H1 (cell line): ENCODE measurements at regions not wholly inside any gene's neighbourhood (a gene's known extent, or its start where the extent isn't known, plus 50 kb on each side); places are given as distances from the start of the nearest gene placed in this dataset.
A peak's percentile ranks its signal among the peaks of the same experiment; 100 is the strongest.

Experiments
- CTCF ChIA-PET: fragments of 300-600 bp; sonication (Branson Sonifier 250); formaldehyde crosslinking; loops from one replicate; lab custom pipeline; 2021; ENCODE audit not compliant: partially characterized antibody; lab: Charles Lee
- POLR2A ChIA-PET: fragments of 300-600 bp; sonication (Branson Sonifier 250); formaldehyde crosslinking; loops from one replicate; lab custom pipeline; 2021; ENCODE audit warnings: inconsistent platforms; ENCODE audit not compliant: partially characterized antibody; lab: Charles Lee
- DNase-seq, 2 experiments: peaks; one replicate each; pipeline versions ENCODE4 v3.0.0 to v3.0.0-alpha.2; 2010 to 2022; ENCODE audit warnings: low spot score in 2 of 2, low read depth in 1 of 2, mixed read lengths in 1 of 2
- FAIRE-seq: peaks from 2 replicates; lab custom pipeline; 2011; peaks lifted over from hg19 to GRCh38; lab: Jason Lieb, UNC
- H2AFZ ChIP-seq: 2 replicates; pipeline ENCODE4 v1.8.1; 2012; ENCODE audit warnings: low read length, inconsistent platforms
- H2AK5ac ChIP-seq: 2 replicates; pipeline ENCODE4 v1.6.1; 2013; ENCODE audit warnings: low read depth, low read length
- H2BK120ac ChIP-seq: replicated peaks from 2 replicates; pipeline ENCODE3; 2013; ENCODE audit warnings: low read depth, low read length, inconsistent platforms
- H2BK12ac ChIP-seq: 2 replicates; pipeline ENCODE4 v1.6.1; 2013; ENCODE audit warnings: low read depth, low read length
- H2BK15ac ChIP-seq: 2 replicates; pipeline ENCODE4 v1.6.1; 2013; ENCODE audit warnings: low read length
- H2BK20ac ChIP-seq: 2 replicates; pipeline ENCODE4 v1.6.1; 2013; ENCODE audit warnings: low read length
- H2BK5ac ChIP-seq: 2 replicates; pipeline ENCODE4 v1.6.1; 2013; ENCODE audit warnings: low read depth, low read length
- H3K14ac ChIP-seq: 2 replicates; pipeline ENCODE4 v1.6.1; 2013; ENCODE audit warnings: inconsistent platforms; ENCODE audit not compliant: insufficient read length
- H3K18ac ChIP-seq: 2 replicates; pipeline ENCODE4 v1.6.1; 2013; ENCODE audit warnings: low read length; ENCODE audit errors: extremely low read depth
- H3K23ac ChIP-seq: 2 replicates; pipeline ENCODE4 v1.6.1; 2013; ENCODE audit warnings: inconsistent platforms; ENCODE audit not compliant: insufficient read length
- H3K23me2 ChIP-seq: 2 replicates; pipeline ENCODE4 v1.6.1; 2013; ENCODE audit warnings: low read depth, low read length
- H3K27ac ChIP-seq: 2 replicates; pipeline ENCODE4 v1.6.1; 2011; ENCODE audit warnings: low read depth, low read length, inconsistent platforms
- H3K27me3 ChIP-seq, 4 experiments: replicated peaks in 1 of 4; 1 replicate in 1 of 4; 2 replicates in 3 of 4; pipeline versions ENCODE4 v1.6.1 to v1.8.1; 2011 to 2013; ENCODE audit warnings: low read length in 3 of 4, mild to moderate bottlenecking in 3 of 4, inconsistent platforms in 2 of 4, mixed read lengths in 2 of 4, moderate library complexity in 1 of 4; ENCODE audit not compliant: control insufficient read depth in 3 of 4, insufficient read depth in 3 of 4; ENCODE audit errors: extremely low read depth in 1 of 4
- H3K36me3 ChIP-seq, 4 experiments: 2 replicates each; pipeline versions ENCODE4 v1.6.1 to v1.8.1; 2011 to 2013; ENCODE audit warnings: mild to moderate bottlenecking in 4 of 4, low read length in 3 of 4, moderate library complexity in 2 of 4, control low read depth in 1 of 4, inconsistent platforms in 1 of 4; ENCODE audit not compliant: insufficient read depth in 4 of 4, control insufficient read depth in 2 of 4
- H3K4ac ChIP-seq: replicated peaks from 2 replicates; pipeline ENCODE3; 2013; ENCODE audit warnings: low read length, low read depth, mixed read lengths, inconsistent platforms; ENCODE audit not compliant: insufficient read length
- H3K4me1 ChIP-seq, 4 experiments: replicated peaks in 1 of 4; 1 replicate in 1 of 4; 2 replicates in 3 of 4; pipeline versions ENCODE4 v1.6.1 to v1.8.1; 2011 to 2013; ENCODE audit warnings: low read length in 3 of 4, inconsistent platforms in 2 of 4, mixed read lengths in 1 of 4; ENCODE audit not compliant: insufficient read depth in 4 of 4, control insufficient read depth in 3 of 4
- H3K4me2 ChIP-seq, 2 experiments: 2 replicates each; pipeline versions ENCODE4 v1.6.1 to v1.8.1; 2011 to 2013; ENCODE audit warnings: low read depth in 2 of 2, low read length in 2 of 2, control low read depth in 1 of 2, inconsistent platforms in 1 of 2, mild to moderate bottlenecking in 1 of 2; ENCODE audit not compliant: insufficient read depth in 1 of 2
- H3K4me3 ChIP-seq, 4 experiments: fragments of 200-600, 300-600 bp in 1 of 4; sonication (generic), shearing (Covaris generic), sonication (Bioruptor Twin) in 1 of 4; 2 replicates each; pipeline versions ENCODE4 v1.5.1 to v1.8.1; 2011 to 2016; ENCODE audit warnings: low read length in 4 of 4, low read depth in 3 of 4, control low read depth in 2 of 4, inconsistent platforms in 2 of 4, mild to moderate bottlenecking in 2 of 4, mixed read lengths in 1 of 4, moderate library complexity in 1 of 4; ENCODE audit not compliant: insufficient read depth in 2 of 4; ENCODE audit errors: extremely low read depth in 1 of 4
- H3K56ac ChIP-seq: replicated peaks from 2 replicates; pipeline ENCODE3; 2013; ENCODE audit warnings: low read depth, mild to moderate bottlenecking, mixed read lengths, low read length, inconsistent platforms; ENCODE audit not compliant: insufficient read length
- H3K79me1 ChIP-seq: 2 replicates; pipeline ENCODE4 v1.6.1; 2013; ENCODE audit warnings: low read depth, low read length, control low read depth
- H3K79me2 ChIP-seq, 2 experiments: 2 replicates each; pipeline versions ENCODE4 v1.6.1 to v1.8.1; 2012 to 2013; ENCODE audit warnings: low read length in 2 of 2, mild to moderate bottlenecking in 2 of 2, inconsistent platforms in 1 of 2; ENCODE audit not compliant: insufficient read depth in 2 of 2, control insufficient read depth in 1 of 2
- H3K9ac ChIP-seq, 4 experiments: replicated peaks in 1 of 4; 1 replicate in 1 of 4; 2 replicates in 3 of 4; pipeline versions ENCODE4 v1.6.1 to v1.8.1; 2011 to 2013; ENCODE audit warnings: low read depth in 3 of 4, low read length in 3 of 4, control low read depth in 2 of 4, mild to moderate bottlenecking in 2 of 4, moderate library complexity in 2 of 4, inconsistent platforms in 1 of 4; ENCODE audit errors: extremely low read depth in 1 of 4
- H3K9me3 ChIP-seq, 2 experiments: 2 replicates each; pipeline versions ENCODE4 v1.6.1 to v1.8.1; 2012 to 2013; ENCODE audit warnings: mild to moderate bottlenecking in 2 of 2, moderate library complexity in 2 of 2, control low read depth in 1 of 2, inconsistent platforms in 1 of 2, low read depth in 1 of 2, low read length in 1 of 2, mixed read lengths in 1 of 2; ENCODE audit not compliant: insufficient read depth in 2 of 2
- H4K20me1 ChIP-seq, 2 experiments: replicated peaks in 1 of 2; 2 replicates each; pipeline versions ENCODE3 to v1.8.1; 2011 to 2013; ENCODE audit warnings: inconsistent platforms in 2 of 2, low read length in 2 of 2, mild to moderate bottlenecking in 1 of 2; ENCODE audit not compliant: insufficient read depth in 2 of 2, control insufficient read depth in 1 of 2
- H4K5ac ChIP-seq: 2 replicates; pipeline ENCODE4 v1.6.1; 2013; ENCODE audit warnings: low read length, low read depth, mixed read lengths, inconsistent platforms; ENCODE audit not compliant: insufficient read length
- H4K8ac ChIP-seq: 2 replicates; pipeline ENCODE4 v1.8.0; 2013; ENCODE audit warnings: mild to moderate bottlenecking, moderate library complexity, low read length, inconsistent platforms; ENCODE audit not compliant: insufficient read depth; ENCODE audit errors: extremely low read depth
- H4K91ac ChIP-seq: replicated peaks from 2 replicates; pipeline ENCODE3; 2013; ENCODE audit warnings: low read length, mixed read lengths, inconsistent platforms; ENCODE audit not compliant: insufficient read length
- CHD2 ChIP-seq: IDR thresholded peaks from 2 replicates; pipeline ENCODE4 v1.6.1; 2012; ENCODE audit warnings: low read length, improper control_type of control experiment
- SIX5 ChIP-seq: IDR thresholded peaks from 2 replicates; pipeline ENCODE4 v1.6.1; 2011; ENCODE audit warnings: mild to moderate bottlenecking, low read depth, low read length
- WGBS, 2 experiments: shearing (Covaris generic) in 1 of 2; methylation state at CpG; one replicate each; pipeline versions ENCODE4 v1.1.6 to v1.1.7; 2013 to 2015; ENCODE audit warnings: low lambda C conversion rate in 2 of 2, mixed read lengths in 2 of 2, inconsistent platforms in 1 of 2, low coverage in 1 of 2, missing lambda C conversion rate in 1 of 2; ENCODE audit not compliant: insufficient replicate concordance in 2 of 2, insufficient coverage in 1 of 2, insufficient read length in 1 of 2; ENCODE audit errors: extremely low coverage in 1 of 2, missing lambda C conversion rate in 1 of 2; 5-methylcytosine and 5-hydroxymethylcytosine counted together
- TF ChIP-seq, protein P1 (sequence below): IDR thresholded peaks from 2 replicates; pipeline ENCODE4 v1.6.1; 2011; ENCODE audit warnings: low read length, improper control_type of control experiment

- H2AFZ ChIP-seq: no peak overlapping the region
- H3K4me1 ChIP-seq: peaks cover 0 to 21% (median 4%) of the 10 kb centered on the region in 4 experiments; a peak in 3 of 7 replicates
- H3K36me3 ChIP-seq: no peaks in the 10 kb centered on the region
- H3K27me3 ChIP-seq: no peaks in the 10 kb centered on the region
- ChIA-PET CTCF (interaction anchor here (0.6 to 0.9 kb wide), 2 partner anchors 9 to 66 kb away, joined by 3 read pairs; no protein-coding TSS in a partner anchor), POLR2A (no interaction called here)
- H3K9me3 ChIP-seq: no peaks in the 10 kb centered on the region
- H2BK120ac ChIP-seq: no peak overlapping the region
- H2BK12ac ChIP-seq: no peak overlapping the region
- peak overlapping the region; percentile 71 for H4K5ac ChIP-seq
- peak; percentile 66 for FAIRE-seq
- no peaks in the 10 kb centered on the region for H3K23me2 ChIP-seq
- no peak overlapping the region for H2AK5ac ChIP-seq
- peak overlapping the region; percentile 3 to 51; a peak in 2 of 4 replicates for H3K4me2 ChIP-seq
- H3K79me2 ChIP-seq: no peaks in the 10 kb centered on the region
- no peak overlapping the region for H2BK15ac ChIP-seq
- peak overlapping the region; percentile 13; the same call in 1 of the 2 replicates for H3K27ac ChIP-seq
- no peak overlapping the region for H3K4ac ChIP-seq
- no peak overlapping the region for H3K56ac ChIP-seq
- no peaks in the 10 kb centered on the region for H3K79me1 ChIP-seq
- peak overlapping the region in 1 of 4 experiments; percentile 34; a peak in 1 of 8 replicates for H3K4me3 ChIP-seq
- no peak overlapping the region for H3K23ac ChIP-seq
- no peak overlapping the region for H3K18ac ChIP-seq
- no peak overlapping the region for H3K9ac ChIP-seq
- H4K91ac ChIP-seq: no peak overlapping the region
- no peaks in the 10 kb centered on the region for H4K20me1 ChIP-seq
- H4K8ac ChIP-seq: no peak overlapping the region
- DNase-seq: no peak
- 13% methylated on average over 2 of the region's 2 CpGs; no CpG with 5 or more reads in 1 of the 2 experiments for whole genome bisulfite sequencing, 2 experiments
- no peak overlapping the region for H3K14ac ChIP-seq
- no peak overlapping the region for H2BK5ac ChIP-seq
- H2BK20ac ChIP-seq: no peak overlapping the region
- TF ChIP-seq, protein P1, sequence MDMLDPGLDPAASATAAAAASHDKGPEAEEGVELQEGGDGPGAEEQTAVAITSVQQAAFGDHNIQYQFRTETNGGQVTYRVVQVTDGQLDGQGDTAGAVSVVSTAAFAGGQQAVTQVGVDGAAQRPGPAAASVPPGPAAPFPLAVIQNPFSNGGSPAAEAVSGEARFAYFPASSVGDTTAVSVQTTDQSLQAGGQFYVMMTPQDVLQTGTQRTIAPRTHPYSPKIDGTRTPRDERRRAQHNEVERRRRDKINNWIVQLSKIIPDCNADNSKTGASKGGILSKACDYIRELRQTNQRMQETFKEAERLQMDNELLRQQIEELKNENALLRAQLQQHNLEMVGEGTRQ: peak; percentile 77
- peak; percentile 75 for TF ChIP-seq SIX5
- no peak for TF ChIP-seq CHD2
Measured at GRCh38 chr4:96342790-96343455, 503.0 kb downstream of the PDHA2 start.
